WI38 (cell line): ENCODE measurements at regions not wholly inside any gene's neighbourhood (a gene's known extent, or its start where the extent isn't known, plus 50 kb on each side); places are given as distances from the start of the nearest gene placed in this dataset.

ENCODE experiments used
- H3K4me3 ChIP-seq: 2 replicates; pipeline ENCODE4 v1.5.1; 2011; ENCODE audit warnings: low read depth, mild to moderate bottlenecking, control low read depth, low read length
- TF ChIP-seq, protein P1 (sequence below): IDR thresholded peaks from 2 replicates; pipeline ENCODE4 v1.5.1; 2012; ENCODE audit warnings: low read depth, mild to moderate bottlenecking, control low read depth, low read length

DNA sequence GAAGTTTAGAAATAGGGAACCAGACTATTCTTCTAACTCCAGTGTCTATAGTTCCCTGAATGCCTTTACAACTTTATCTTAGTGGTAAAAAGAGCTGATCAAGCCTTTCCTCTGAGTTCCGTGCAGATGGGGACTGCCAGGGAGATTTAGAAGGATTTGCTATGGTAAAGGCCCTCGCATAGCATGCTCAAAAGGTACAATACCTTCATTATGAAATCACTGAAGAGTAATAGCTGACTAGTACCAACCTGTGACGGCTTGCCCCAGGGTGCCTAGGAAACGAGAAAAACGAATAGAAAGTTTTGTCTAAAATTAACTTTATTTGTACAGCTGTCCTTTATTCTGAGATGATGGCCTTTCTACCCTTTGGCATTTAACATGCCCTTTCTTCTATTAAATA, 150.1 kb upstream of the ARHGAP42 start:
- TF ChIP-seq, protein P1, sequence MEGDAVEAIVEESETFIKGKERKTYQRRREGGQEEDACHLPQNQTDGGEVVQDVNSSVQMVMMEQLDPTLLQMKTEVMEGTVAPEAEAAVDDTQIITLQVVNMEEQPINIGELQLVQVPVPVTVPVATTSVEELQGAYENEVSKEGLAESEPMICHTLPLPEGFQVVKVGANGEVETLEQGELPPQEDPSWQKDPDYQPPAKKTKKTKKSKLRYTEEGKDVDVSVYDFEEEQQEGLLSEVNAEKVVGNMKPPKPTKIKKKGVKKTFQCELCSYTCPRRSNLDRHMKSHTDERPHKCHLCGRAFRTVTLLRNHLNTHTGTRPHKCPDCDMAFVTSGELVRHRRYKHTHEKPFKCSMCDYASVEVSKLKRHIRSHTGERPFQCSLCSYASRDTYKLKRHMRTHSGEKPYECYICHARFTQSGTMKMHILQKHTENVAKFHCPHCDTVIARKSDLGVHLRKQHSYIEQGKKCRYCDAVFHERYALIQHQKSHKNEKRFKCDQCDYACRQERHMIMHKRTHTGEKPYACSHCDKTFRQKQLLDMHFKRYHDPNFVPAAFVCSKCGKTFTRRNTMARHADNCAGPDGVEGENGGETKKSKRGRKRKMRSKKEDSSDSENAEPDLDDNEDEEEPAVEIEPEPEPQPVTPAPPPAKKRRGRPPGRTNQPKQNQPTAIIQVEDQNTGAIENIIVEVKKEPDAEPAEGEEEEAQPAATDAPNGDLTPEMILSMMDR: no peak
- no peak overlapping the region for H3K4me3 ChIP-seq

DNA sequence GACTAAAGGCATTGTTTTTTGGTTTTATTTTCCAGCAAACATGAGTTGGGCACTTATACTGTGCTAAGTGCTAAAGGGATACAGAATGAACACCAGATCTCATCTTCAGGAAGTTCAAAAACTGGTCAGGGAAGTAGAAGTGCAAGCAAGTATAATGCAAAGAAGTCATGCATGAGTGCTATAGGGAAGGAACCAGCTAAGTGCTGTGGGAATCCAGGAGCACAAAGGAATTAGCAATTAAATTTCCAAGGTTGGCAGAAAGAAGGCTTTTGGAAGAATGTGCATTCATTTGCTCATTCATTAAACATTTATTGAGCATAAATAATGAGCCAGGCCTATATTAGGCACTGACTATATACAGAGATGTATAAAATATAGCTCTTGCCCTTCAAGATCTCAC, 143.7 kb upstream of the ARHGAP42 start:
- TF ChIP-seq, protein P1: no peak
- no peak overlapping the region for H3K4me3 ChIP-seq

DNA sequence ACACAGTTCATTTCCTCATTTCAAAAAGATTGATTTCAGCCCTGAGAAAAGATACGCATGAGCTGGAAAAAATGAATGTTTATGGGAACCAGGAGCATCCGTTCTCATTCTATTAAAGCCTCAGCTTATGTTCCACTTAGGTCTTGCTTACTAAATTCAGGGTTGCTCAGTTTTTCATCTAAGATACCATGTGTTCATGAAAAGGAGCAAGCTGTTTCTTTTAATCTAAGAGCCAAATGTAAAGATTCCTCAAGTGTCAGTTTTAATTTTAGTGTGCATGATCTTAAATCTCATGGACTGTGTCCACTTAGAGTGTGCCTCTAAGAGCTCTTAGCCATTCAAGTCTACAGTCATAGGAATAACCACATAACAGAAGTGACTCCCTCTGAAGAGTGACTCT, 141.5 kb upstream of the ARHGAP42 start:
- no peak overlapping the region for H3K4me3 ChIP-seq
- TF ChIP-seq, protein P1: no peak

- TF ChIP-seq, protein P1: no peak
- H3K4me3 ChIP-seq: no peak overlapping the region
These were observed 141.1 kb upstream of the ARHGAP42 start for GRCh38 chr11:100545970-100546369.

DNA sequence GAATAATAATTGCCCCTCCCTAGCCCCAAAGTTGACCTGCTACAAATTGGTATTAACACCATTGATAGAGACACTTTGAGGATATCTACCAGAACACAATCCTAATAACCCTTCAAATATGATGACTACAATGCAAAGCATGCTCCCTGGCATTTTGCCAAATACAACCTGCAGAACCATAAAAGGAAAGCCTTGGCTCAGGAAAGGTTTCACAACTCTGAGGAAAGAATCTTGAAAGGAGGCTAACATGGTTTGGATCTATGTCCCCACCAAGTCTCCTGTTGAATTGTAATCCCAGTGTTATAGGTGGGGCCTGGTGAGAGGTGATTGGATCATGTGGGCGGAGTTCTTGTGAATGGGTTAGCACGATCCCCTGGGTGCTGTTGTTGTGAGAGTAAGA, 140.4 kb upstream of the ARHGAP42 start:
- TF ChIP-seq, protein P1: no peak

DNA sequence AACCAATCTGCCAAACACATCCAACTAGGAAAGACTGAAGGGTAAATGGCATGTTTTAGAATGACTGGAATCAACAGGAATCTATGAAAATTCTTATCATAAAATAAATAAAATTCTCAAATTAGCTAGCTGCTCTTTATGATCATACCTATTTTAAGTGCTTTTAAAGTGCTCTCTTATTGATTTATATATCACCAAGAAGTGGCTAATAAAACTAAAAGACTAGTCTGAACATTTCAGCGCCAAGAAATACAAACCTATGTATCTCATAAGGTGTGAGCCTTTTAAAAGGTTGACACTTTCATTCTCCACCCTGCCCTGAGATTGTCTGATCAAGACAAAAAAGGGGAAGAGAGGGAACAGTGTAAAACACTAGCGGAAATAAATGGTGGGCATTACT, 136.8 kb upstream of the ARHGAP42 start:
- H3K4me3 ChIP-seq: no peak overlapping the region
- TF ChIP-seq, protein P1: no peak

More for the DNA sequence above, 140.4 kb upstream of the ARHGAP42 start:
- no peak overlapping the region for H3K4me3 ChIP-seq

- TF ChIP-seq, protein P1: no peak
- no peak overlapping the region for H3K4me3 ChIP-seq
These were observed 136.0 kb upstream of the ARHGAP42 start for GRCh38 chr11:100550912-100551632.
